H9 (cell line): ENCODE measurements at regions not wholly inside any gene's neighbourhood (a gene's known extent, or its start where the extent isn't known, plus 50 kb on each side); places are given as distances from the start of the nearest gene placed in this dataset.

Experiments used
- DNase-seq: peaks from one replicate; pipeline ENCODE4 v3.0.0-alpha.2; 2017
- H2AFZ ChIP-seq: one replicate; pipeline ENCODE4 v1.6.1; 2013; ENCODE audit warnings: mild to moderate bottlenecking, low read length, control low read depth, moderate library complexity
- H2AK5ac ChIP-seq: 2 replicates; pipeline ENCODE4 v1.6.1; 2013; ENCODE audit warnings: low read length, control low read depth, mixed read lengths; ENCODE audit not compliant: insufficient read length
- H2BK120ac ChIP-seq: one replicate; pipeline ENCODE4 v1.6.1; 2013; ENCODE audit warnings: low read depth, mild to moderate bottlenecking, low read length, control low read depth, inconsistent platforms; ENCODE audit not compliant: poor library complexity, severe bottlenecking
- H2BK12ac ChIP-seq: 2 replicates; pipeline ENCODE4 v1.6.1; 2013; ENCODE audit warnings: low read length, control low read depth, mixed read lengths, low read depth; ENCODE audit not compliant: insufficient read length
- H2BK15ac ChIP-seq: 2 replicates; pipeline ENCODE4 v1.6.1; 2013; ENCODE audit warnings: low read depth, low read length, control low read depth
- H2BK20ac ChIP-seq: one replicate; pipeline ENCODE4 v1.6.1; 2013; ENCODE audit warnings: low read depth, mild to moderate bottlenecking, low read length, control low read depth, inconsistent platforms; ENCODE audit not compliant: poor library complexity, severe bottlenecking
- H2BK5ac ChIP-seq: 2 replicates; pipeline ENCODE4 v1.6.1; 2013; ENCODE audit warnings: low read length, control low read depth, mixed read lengths; ENCODE audit not compliant: insufficient read length
- H3K14ac ChIP-seq: 2 replicates; pipeline ENCODE4 v1.6.1; 2013; ENCODE audit warnings: low read length, control low read depth; ENCODE audit not compliant: insufficient read depth
- H3K18ac ChIP-seq: 2 replicates; pipeline ENCODE4 v1.6.1; 2013; ENCODE audit warnings: low read depth, mild to moderate bottlenecking, mixed read lengths, low read length, control low read depth; ENCODE audit not compliant: insufficient read length
- H3K23ac ChIP-seq: 2 replicates; pipeline ENCODE4 v1.6.1; 2013; ENCODE audit warnings: low read length, control low read depth, mixed read lengths, low read depth; ENCODE audit not compliant: insufficient read length
- H3K23me2 ChIP-seq: 2 replicates; pipeline ENCODE4 v1.6.1; 2013; ENCODE audit warnings: low read depth, mild to moderate bottlenecking, mixed read lengths, low read length, control low read depth; ENCODE audit not compliant: insufficient read length, poor library complexity, severe bottlenecking
- H3K27ac ChIP-seq: 2 replicates; pipeline ENCODE4 v1.5.1; 2013; ENCODE audit warnings: low read length, control low read depth, mixed read lengths, low read depth; ENCODE audit not compliant: insufficient read length
- H3K27me3 ChIP-seq: 2 replicates; pipeline ENCODE4 v1.6.1; 2013; ENCODE audit warnings: low read length, control low read depth, inconsistent platforms; ENCODE audit not compliant: insufficient read depth
- H3K4ac ChIP-seq: 2 replicates; pipeline ENCODE4 v1.6.1; 2013; ENCODE audit warnings: low read depth, mild to moderate bottlenecking, control low read depth, inconsistent platforms, low read length, moderate library complexity
- H3K4me1 ChIP-seq: 2 replicates; pipeline ENCODE4 v1.6.1; 2013; ENCODE audit warnings: low read length, control low read depth, inconsistent platforms; ENCODE audit not compliant: insufficient read depth
- H3K4me2 ChIP-seq: 2 replicates; pipeline ENCODE4 v1.6.1; 2013; ENCODE audit warnings: low read length, control low read depth, mixed read lengths; ENCODE audit not compliant: insufficient read length, insufficient read depth
- H3K56ac ChIP-seq: 2 replicates; pipeline ENCODE4 v1.6.1; 2013; ENCODE audit warnings: low read depth, mild to moderate bottlenecking, mixed read lengths, low read length, control low read depth; ENCODE audit not compliant: insufficient read length
- H3K79me1 ChIP-seq: 2 replicates; pipeline ENCODE4 v1.6.1; 2013; ENCODE audit warnings: low read depth, mild to moderate bottlenecking, moderate library complexity, low read length, control low read depth, inconsistent platforms; ENCODE audit not compliant: insufficient read depth, poor library complexity, severe bottlenecking
- H3K79me2 ChIP-seq: 2 replicates; pipeline ENCODE4 v1.6.1; 2013; ENCODE audit warnings: low read length, control low read depth, inconsistent platforms; ENCODE audit not compliant: insufficient read depth
- H3K9ac ChIP-seq: 2 replicates; pipeline ENCODE4 v1.6.1; 2013; ENCODE audit warnings: low read length, control low read depth, mixed read lengths; ENCODE audit not compliant: insufficient read length; ENCODE audit errors: extremely low read depth
- H3K9me3 ChIP-seq: one replicate; pipeline ENCODE4 v1.6.1; 2013; ENCODE audit warnings: low read depth, low read length, inconsistent platforms; ENCODE audit not compliant: control insufficient read depth
- H3T11ph ChIP-seq: one replicate; pipeline ENCODE4 v1.6.1; 2013; ENCODE audit warnings: mild to moderate bottlenecking, low read length, control low read depth, inconsistent platforms
- H4K20me1 ChIP-seq: one replicate; pipeline ENCODE4 v1.6.1; 2013; ENCODE audit not compliant: control insufficient read depth, insufficient read length, insufficient read depth
- H4K5ac ChIP-seq: 2 replicates; pipeline ENCODE4 v1.6.1; 2013; ENCODE audit warnings: low read depth, mild to moderate bottlenecking, mixed read lengths, low read length, control low read depth; ENCODE audit not compliant: insufficient read length
- H4K8ac ChIP-seq: replicated peaks from 2 replicates; pipeline ENCODE4 v1.6.1; 2013; ENCODE audit warnings: low read length, control low read depth, mixed read lengths, low read depth; ENCODE audit not compliant: insufficient read length
- H4K91ac ChIP-seq: 2 replicates; pipeline ENCODE4 v1.6.1; 2013; ENCODE audit warnings: low read depth, mild to moderate bottlenecking, moderate library complexity, mixed read lengths, low read length, control low read depth; ENCODE audit not compliant: insufficient read length
- H3K27ac Mint-ChIP-seq, 3 experiments: 2 replicates in 2 of 3; 3 replicates in 1 of 3; pipeline ENCODE4 v1.8.0; 2020 to 2021; ENCODE audit warnings: mixed read lengths in 3 of 3, mild to moderate bottlenecking in 1 of 3, moderate library complexity in 1 of 3
- H3K27me3 Mint-ChIP-seq: 2 replicates; pipeline ENCODE4 v1.8.0; 2021; ENCODE audit warnings: low read depth, mild to moderate bottlenecking, moderate library complexity, mixed read lengths
- H3K36me3 Mint-ChIP-seq, 3 experiments: 2 replicates in 2 of 3; 3 replicates in 1 of 3; pipeline ENCODE4 v1.8.0; 2020 to 2021; ENCODE audit warnings: low read depth in 3 of 3, mixed read lengths in 3 of 3; ENCODE audit not compliant: insufficient read depth in 1 of 3
- H3K4me1 Mint-ChIP-seq, 2 experiments: 2 replicates each; pipeline ENCODE4 v1.8.0; 2020; ENCODE audit warnings: mixed read lengths in 2 of 2
- H3K4me3 Mint-ChIP-seq, 2 experiments: 2 replicates in 1 of 2; 3 replicates in 1 of 2; pipeline ENCODE4 v1.8.0; 2020 to 2021; ENCODE audit warnings: mild to moderate bottlenecking in 2 of 2, mixed read lengths in 2 of 2, moderate library complexity in 1 of 2
- H3K9me3 Mint-ChIP-seq, 2 experiments: 2 replicates in 1 of 2; 3 replicates in 1 of 2; pipeline ENCODE4 v1.8.0; 2020; ENCODE audit warnings: mild to moderate bottlenecking in 2 of 2, mixed read lengths in 2 of 2, moderate library complexity in 1 of 2
- CTCF ChIP-seq: fragments of 200-600 bp; sonication (generic); conservative IDR thresholded peaks from 3 replicates; pipeline ENCODE4 v1.8.0; 2021; ENCODE audit warnings: antibody characterized with exemption, mild to moderate bottlenecking
- WGBS: extraction: QIAGEN DNeasy Blood & Tissue Kit; methylation state at CpG from one replicate; pipeline ENCODE4 v1.1.7; 2013; ENCODE audit warnings: missing lambda C conversion rate, low lambda C conversion rate, mixed read lengths; ENCODE audit not compliant: insufficient read length; ENCODE audit errors: extremely low coverage; 5-methylcytosine and 5-hydroxymethylcytosine counted together

- no peaks in the 10 kb centered on the region; a peak in 1 of 7 replicates for H3K36me3 Mint-ChIP-seq
- H4K91ac ChIP-seq = no peak overlapping the region
- H3K27ac ChIP-seq = no peak overlapping the region
- TF ChIP-seq CTCF = no peak
- no peaks in the 10 kb centered on the region for H3K27me3 Mint-ChIP-seq
- H2BK120ac ChIP-seq = no peak overlapping the region
- H2AFZ ChIP-seq = no peak overlapping the region
- H3T11ph ChIP-seq = no peak overlapping the region
- H2BK5ac ChIP-seq = no peak overlapping the region
- no peak overlapping the region for H2AK5ac ChIP-seq
- H4K20me1 ChIP-seq = no peaks in the 10 kb centered on the region
- H3K4ac ChIP-seq = no peak overlapping the region
- no peaks in the 10 kb centered on the region for H3K4me1 Mint-ChIP-seq
- no peaks in the 10 kb centered on the region for H3K79me1 ChIP-seq
- H4K8ac ChIP-seq = no peak overlapping the region
- no peaks in the 10 kb centered on the region for H3K4me1 ChIP-seq
- no peaks in the 10 kb centered on the region for H3K9me3 ChIP-seq
- H2BK12ac ChIP-seq = no peak overlapping the region
- no peak overlapping the region for H4K5ac ChIP-seq
- H3K23me2 ChIP-seq = no peaks in the 10 kb centered on the region
- H3K56ac ChIP-seq = no peak overlapping the region
- H3K23ac ChIP-seq = no peak overlapping the region
- H3K4me2 ChIP-seq = no peak overlapping the region
- no CpG with 5 or more reads among the region's 1 CpG for WGBS
- H3K4me3 Mint-ChIP-seq = no peak overlapping the region
- H2BK20ac ChIP-seq = no peak overlapping the region
- H3K14ac ChIP-seq = no peak overlapping the region
- no peaks in the 10 kb centered on the region for H3K27me3 ChIP-seq
- no peaks in the 10 kb centered on the region for H3K79me2 ChIP-seq
- no peak for DNase-seq
- H3K9me3 Mint-ChIP-seq = no peaks in the 10 kb centered on the region
- no peak overlapping the region for H2BK15ac ChIP-seq
- H3K18ac ChIP-seq = no peak overlapping the region
- no peak overlapping the region for H3K9ac ChIP-seq
- H3K27ac Mint-ChIP-seq = no peak overlapping the region
Measured at GRCh38 chr1:69479734-69480133, 88.0 kb upstream of the LRRC7 start.
